IMR-90 (cell line): ENCODE measurements at regions not wholly inside any gene's neighbourhood (a gene's known extent, or its start where the extent isn't known, plus 50 kb on each side); places are given as distances from the start of the nearest gene placed in this dataset.

Experiments
- CEBPB ChIP-seq: IDR thresholded peaks from 2 replicates; pipeline ENCODE4 v1.6.1; 2012; ENCODE audit warnings: low read depth, low read length, improper control_type of control experiment
- CHD1 ChIP-seq: IDR thresholded peaks from 2 replicates; pipeline ENCODE4 v1.6.1; 2012; ENCODE audit warnings: low read depth, low read length, improper control_type of control experiment
- MAFK ChIP-seq: IDR thresholded peaks from 2 replicates; pipeline ENCODE4 v1.6.1; 2012; ENCODE audit warnings: low read depth, low read length, improper control_type of control experiment
- MXI1 ChIP-seq: IDR thresholded peaks from 2 replicates; pipeline ENCODE4 v1.6.1; 2012; ENCODE audit warnings: low read depth, mild to moderate bottlenecking, low read length, moderate library complexity, borderline replicate concordance
- NFE2L2 ChIP-seq: fragments of 150-350 bp; IDR thresholded peaks from 2 replicates; pipeline ENCODE4 v1.6.1; 2016; ENCODE audit warnings: low read depth, mild to moderate bottlenecking, low read length
- POLR2A ChIP-seq: IDR thresholded peaks from 2 replicates; pipeline ENCODE4 v1.6.1; 2012; ENCODE audit warnings: mild to moderate bottlenecking, low read depth, low read length
- RAD21 ChIP-seq: IDR thresholded peaks from 2 replicates; pipeline ENCODE4 v1.6.1; 2012; ENCODE audit warnings: low read length, improper control_type of control experiment
- RCOR1 ChIP-seq: IDR thresholded peaks from 2 replicates; pipeline ENCODE4 v1.6.1; 2012; ENCODE audit warnings: mild to moderate bottlenecking, low read length, improper control_type of control experiment; ENCODE audit not compliant: insufficient replicate concordance
- RFX5 ChIP-seq: IDR thresholded peaks from 2 replicates; pipeline ENCODE4 v1.8.0; 2012; ENCODE audit warnings: low read depth, mild to moderate bottlenecking, low read length, moderate library complexity
- SMC3 ChIP-seq: fragments of 150-350 bp; IDR thresholded peaks from 2 replicates; pipeline ENCODE4 v1.6.1; 2016; ENCODE audit warnings: low read depth, mild to moderate bottlenecking, antibody characterized with exemption, low read length, moderate library complexity
- TF ChIP-seq, protein P1 (sequence below): fragments of 150-350 bp; IDR thresholded peaks from 2 replicates; pipeline ENCODE4 v1.6.1; 2017; ENCODE audit warnings: mild to moderate bottlenecking, antibody characterized with exemption, low read length, low read depth
- TF ChIP-seq, protein P2 (sequence below): conservative IDR thresholded peaks from 2 replicates; pipeline ENCODE4 v1.5.1; 2012; ENCODE audit warnings: mild to moderate bottlenecking, low read depth, low read length, improper control_type of control experiment
- TF ChIP-seq, protein P3 (sequence below): fragments of 150-350 bp; IDR thresholded peaks from 2 replicates; pipeline ENCODE4 v1.6.1; 2016; ENCODE audit warnings: low read depth, mild to moderate bottlenecking, low read length, moderate library complexity, borderline replicate concordance

DNA sequence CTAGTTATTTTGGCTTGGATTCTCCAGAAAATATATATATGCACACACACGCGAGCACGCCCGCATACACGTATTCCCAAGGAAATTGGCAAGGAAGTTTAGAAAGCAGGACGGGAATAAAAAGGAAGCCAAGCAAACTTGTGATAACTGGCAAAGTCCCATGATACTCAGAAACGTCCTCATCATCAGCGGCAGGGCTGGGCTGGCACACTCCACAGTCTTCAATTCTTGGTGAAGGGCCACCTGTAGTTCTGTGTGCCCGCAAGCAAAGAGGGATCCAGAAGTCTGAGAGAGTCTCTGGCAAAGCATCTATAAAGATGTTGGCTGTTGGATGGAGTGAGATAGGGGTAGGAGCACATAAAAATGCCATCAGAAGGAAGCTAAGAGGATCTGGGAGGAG, 289.3 kb upstream of the CTNND2 start:
- TF ChIP-seq, protein P1, sequence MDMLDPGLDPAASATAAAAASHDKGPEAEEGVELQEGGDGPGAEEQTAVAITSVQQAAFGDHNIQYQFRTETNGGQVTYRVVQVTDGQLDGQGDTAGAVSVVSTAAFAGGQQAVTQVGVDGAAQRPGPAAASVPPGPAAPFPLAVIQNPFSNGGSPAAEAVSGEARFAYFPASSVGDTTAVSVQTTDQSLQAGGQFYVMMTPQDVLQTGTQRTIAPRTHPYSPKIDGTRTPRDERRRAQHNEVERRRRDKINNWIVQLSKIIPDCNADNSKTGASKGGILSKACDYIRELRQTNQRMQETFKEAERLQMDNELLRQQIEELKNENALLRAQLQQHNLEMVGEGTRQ: no peak
- TF ChIP-seq, protein P2, sequence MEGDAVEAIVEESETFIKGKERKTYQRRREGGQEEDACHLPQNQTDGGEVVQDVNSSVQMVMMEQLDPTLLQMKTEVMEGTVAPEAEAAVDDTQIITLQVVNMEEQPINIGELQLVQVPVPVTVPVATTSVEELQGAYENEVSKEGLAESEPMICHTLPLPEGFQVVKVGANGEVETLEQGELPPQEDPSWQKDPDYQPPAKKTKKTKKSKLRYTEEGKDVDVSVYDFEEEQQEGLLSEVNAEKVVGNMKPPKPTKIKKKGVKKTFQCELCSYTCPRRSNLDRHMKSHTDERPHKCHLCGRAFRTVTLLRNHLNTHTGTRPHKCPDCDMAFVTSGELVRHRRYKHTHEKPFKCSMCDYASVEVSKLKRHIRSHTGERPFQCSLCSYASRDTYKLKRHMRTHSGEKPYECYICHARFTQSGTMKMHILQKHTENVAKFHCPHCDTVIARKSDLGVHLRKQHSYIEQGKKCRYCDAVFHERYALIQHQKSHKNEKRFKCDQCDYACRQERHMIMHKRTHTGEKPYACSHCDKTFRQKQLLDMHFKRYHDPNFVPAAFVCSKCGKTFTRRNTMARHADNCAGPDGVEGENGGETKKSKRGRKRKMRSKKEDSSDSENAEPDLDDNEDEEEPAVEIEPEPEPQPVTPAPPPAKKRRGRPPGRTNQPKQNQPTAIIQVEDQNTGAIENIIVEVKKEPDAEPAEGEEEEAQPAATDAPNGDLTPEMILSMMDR: no peak
- TF ChIP-seq RCOR1 (no peak), SMC3 (no peak), RFX5 (no peak), CEBPB (no peak), RAD21 (no peak), MXI1 (no peak), POLR2A (no peak), NFE2L2 (no peak), CHD1 (no peak), MAFK (no peak)
- TF ChIP-seq, protein P3, sequence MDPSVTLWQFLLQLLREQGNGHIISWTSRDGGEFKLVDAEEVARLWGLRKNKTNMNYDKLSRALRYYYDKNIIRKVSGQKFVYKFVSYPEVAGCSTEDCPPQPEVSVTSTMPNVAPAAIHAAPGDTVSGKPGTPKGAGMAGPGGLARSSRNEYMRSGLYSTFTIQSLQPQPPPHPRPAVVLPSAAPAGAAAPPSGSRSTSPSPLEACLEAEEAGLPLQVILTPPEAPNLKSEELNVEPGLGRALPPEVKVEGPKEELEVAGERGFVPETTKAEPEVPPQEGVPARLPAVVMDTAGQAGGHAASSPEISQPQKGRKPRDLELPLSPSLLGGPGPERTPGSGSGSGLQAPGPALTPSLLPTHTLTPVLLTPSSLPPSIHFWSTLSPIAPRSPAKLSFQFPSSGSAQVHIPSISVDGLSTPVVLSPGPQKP: no peak
